ENCODE measurements at regions not wholly inside any gene's neighbourhood (a gene's known extent, or its start where the extent isn't known, plus 50 kb on each side); places are given as distances from the start of the nearest gene placed in this dataset.

- no peak overlapping the region for H3K27ac ChIP-seq (ENCODE audit: extremely low read depth, low read depth, low read length)
- H3K4me1 ChIP-seq (replicated peaks in 1 of 2; ENCODE audit: control insufficient read depth in 2 of 2, insufficient read depth in 2 of 2, low read length in 2 of 2), result peaks cover 0 to 7% of the 10 kb centered on the region in 2 experiments; a peak in 1 of 5 replicates
- DNase-seq (ENCODE audit: extremely low read depth in 1 of 4, low spot score in 3 of 4) (peak in 3 of 4 experiments; percentile 6 to 14 (median 12)), ATAC-seq (peak; percentile 72), FAIRE-seq (no peak)
- no peaks in the 10 kb centered on the region for H3K9me3 ChIP-seq (replicated peaks; ENCODE audit: control insufficient read depth, insufficient read depth, low read depth, low read length)
- intact Hi-C loops (cut with micrococcal nuclease) (no loop called here), in situ Hi-C loops (cut with MboI) (no loop called here)
- TF ChIP-seq ZNF354B (CRISPR knock-in tag; IDR thresholded peaks at IDR 0.05) (no peak), HOXB6 (CRISPR knock-in tag; IDR thresholded peaks at IDR 0.05; ENCODE audit: borderline replicate concordance) (no peak), SOX6 (IDR thresholded peaks at IDR 0.05) (no peak), PHB2 (IDR thresholded peaks at IDR 0.05; ENCODE audit: low read depth) (no peak), TRIM24 (IDR thresholded peaks at IDR 0.05) (no peak), HDGF (IDR thresholded peaks at IDR 0.05) (no peak)
- TF ChIP-seq, protein P1, sequence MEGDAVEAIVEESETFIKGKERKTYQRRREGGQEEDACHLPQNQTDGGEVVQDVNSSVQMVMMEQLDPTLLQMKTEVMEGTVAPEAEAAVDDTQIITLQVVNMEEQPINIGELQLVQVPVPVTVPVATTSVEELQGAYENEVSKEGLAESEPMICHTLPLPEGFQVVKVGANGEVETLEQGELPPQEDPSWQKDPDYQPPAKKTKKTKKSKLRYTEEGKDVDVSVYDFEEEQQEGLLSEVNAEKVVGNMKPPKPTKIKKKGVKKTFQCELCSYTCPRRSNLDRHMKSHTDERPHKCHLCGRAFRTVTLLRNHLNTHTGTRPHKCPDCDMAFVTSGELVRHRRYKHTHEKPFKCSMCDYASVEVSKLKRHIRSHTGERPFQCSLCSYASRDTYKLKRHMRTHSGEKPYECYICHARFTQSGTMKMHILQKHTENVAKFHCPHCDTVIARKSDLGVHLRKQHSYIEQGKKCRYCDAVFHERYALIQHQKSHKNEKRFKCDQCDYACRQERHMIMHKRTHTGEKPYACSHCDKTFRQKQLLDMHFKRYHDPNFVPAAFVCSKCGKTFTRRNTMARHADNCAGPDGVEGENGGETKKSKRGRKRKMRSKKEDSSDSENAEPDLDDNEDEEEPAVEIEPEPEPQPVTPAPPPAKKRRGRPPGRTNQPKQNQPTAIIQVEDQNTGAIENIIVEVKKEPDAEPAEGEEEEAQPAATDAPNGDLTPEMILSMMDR (IDR thresholded peaks at IDR 0.05 in 2 of 3, conservative IDR thresholded peaks at IDR 0.05 in 1 of 3; ENCODE audit: insufficient read depth in 2 of 3, low read depth in 1 of 3, low read length in 3 of 3), result peak in 1 of 3 experiments; percentile 19; a peak in 1 of 6 replicates
- TF ChIP-seq, protein P2, sequence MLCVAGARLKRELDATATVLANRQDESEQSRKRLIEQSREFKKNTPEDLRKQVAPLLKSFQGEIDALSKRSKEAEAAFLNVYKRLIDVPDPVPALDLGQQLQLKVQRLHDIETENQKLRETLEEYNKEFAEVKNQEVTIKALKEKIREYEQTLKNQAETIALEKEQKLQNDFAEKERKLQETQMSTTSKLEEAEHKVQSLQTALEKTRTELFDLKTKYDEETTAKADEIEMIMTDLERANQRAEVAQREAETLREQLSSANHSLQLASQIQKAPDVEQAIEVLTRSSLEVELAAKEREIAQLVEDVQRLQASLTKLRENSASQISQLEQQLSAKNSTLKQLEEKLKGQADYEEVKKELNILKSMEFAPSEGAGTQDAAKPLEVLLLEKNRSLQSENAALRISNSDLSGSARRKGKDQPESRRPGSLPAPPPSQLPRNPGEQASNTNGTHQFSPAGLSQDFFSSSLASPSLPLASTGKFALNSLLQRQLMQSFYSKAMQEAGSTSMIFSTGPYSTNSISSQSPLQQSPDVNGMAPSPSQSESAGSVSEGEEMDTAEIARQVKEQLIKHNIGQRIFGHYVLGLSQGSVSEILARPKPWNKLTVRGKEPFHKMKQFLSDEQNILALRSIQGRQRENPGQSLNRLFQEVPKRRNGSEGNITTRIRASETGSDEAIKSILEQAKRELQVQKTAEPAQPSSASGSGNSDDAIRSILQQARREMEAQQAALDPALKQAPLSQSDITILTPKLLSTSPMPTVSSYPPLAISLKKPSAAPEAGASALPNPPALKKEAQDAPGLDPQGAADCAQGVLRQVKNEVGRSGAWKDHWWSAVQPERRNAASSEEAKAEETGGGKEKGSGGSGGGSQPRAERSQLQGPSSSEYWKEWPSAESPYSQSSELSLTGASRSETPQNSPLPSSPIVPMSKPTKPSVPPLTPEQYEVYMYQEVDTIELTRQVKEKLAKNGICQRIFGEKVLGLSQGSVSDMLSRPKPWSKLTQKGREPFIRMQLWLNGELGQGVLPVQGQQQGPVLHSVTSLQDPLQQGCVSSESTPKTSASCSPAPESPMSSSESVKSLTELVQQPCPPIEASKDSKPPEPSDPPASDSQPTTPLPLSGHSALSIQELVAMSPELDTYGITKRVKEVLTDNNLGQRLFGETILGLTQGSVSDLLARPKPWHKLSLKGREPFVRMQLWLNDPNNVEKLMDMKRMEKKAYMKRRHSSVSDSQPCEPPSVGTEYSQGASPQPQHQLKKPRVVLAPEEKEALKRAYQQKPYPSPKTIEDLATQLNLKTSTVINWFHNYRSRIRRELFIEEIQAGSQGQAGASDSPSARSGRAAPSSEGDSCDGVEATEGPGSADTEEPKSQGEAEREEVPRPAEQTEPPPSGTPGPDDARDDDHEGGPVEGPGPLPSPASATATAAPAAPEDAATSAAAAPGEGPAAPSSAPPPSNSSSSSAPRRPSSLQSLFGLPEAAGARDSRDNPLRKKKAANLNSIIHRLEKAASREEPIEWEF (CRISPR knock-in tag; IDR thresholded peaks at IDR 0.05), result no peak
- TF ChIP-seq, protein P3, sequence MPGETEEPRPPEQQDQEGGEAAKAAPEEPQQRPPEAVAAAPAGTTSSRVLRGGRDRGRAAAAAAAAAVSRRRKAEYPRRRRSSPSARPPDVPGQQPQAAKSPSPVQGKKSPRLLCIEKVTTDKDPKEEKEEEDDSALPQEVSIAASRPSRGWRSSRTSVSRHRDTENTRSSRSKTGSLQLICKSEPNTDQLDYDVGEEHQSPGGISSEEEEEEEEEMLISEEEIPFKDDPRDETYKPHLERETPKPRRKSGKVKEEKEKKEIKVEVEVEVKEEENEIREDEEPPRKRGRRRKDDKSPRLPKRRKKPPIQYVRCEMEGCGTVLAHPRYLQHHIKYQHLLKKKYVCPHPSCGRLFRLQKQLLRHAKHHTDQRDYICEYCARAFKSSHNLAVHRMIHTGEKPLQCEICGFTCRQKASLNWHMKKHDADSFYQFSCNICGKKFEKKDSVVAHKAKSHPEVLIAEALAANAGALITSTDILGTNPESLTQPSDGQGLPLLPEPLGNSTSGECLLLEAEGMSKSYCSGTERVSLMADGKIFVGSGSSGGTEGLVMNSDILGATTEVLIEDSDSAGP (CRISPR knock-in tag; IDR thresholded peaks at IDR 0.05), result no peak
- CTCF ChIA-PET (ENCODE audit: low intra/inter-chr PET ratio), result no interaction called here
- H3K27me3 ChIP-seq (ENCODE audit: control insufficient read depth in 2 of 2, insufficient read depth in 2 of 2, low read length in 2 of 2), result no peaks in the 10 kb centered on the region
- no peaks in the 10 kb centered on the region for H3K36me3 ChIP-seq (ENCODE audit: control insufficient read depth, insufficient read depth, low read length)
- 13% methylated on average over 13 of the region's 13 CpGs for WGBS (ENCODE audit: insufficient coverage, low coverage, missing lambda C conversion rate)
- H3K9ac ChIP-seq (ENCODE audit: insufficient read depth in 1 of 2, low read depth in 2 of 2, low read length in 2 of 2), result no peak overlapping the region
- H4K20me1 ChIP-seq (replicated peaks; ENCODE audit: control insufficient read depth, insufficient read depth, low read length), result no peaks in the 10 kb centered on the region
- no peaks in the 10 kb centered on the region for H3K79me2 ChIP-seq (ENCODE audit: control insufficient read depth, insufficient read depth, low read length)
- no TSS peak for BruUV-seq (replicated peaks)
- H3K4me2 ChIP-seq (ENCODE audit: insufficient read depth, low read length), result no peak overlapping the region
- POLR2A ChIA-PET, result no interaction called here
- no peaks in the 10 kb centered on the region for H3K9me1 ChIP-seq (ENCODE audit: control insufficient read depth, insufficient read depth, low read length)
- no peak overlapping the region for H2AFZ ChIP-seq (ENCODE audit: low read depth, low read length)
- H3K4me3 ChIP-seq, result no peak overlapping the region
These were observed 1002.9 kb downstream of the KCNJ18 start for GRCh38 chr17:22695228-22695619.
